ENCODE measurements at regions not wholly inside any gene's neighbourhood (a gene's known extent, or its start where the extent isn't known, plus 50 kb on each side); places are given as distances from the start of the nearest gene placed in this dataset.

DNA sequence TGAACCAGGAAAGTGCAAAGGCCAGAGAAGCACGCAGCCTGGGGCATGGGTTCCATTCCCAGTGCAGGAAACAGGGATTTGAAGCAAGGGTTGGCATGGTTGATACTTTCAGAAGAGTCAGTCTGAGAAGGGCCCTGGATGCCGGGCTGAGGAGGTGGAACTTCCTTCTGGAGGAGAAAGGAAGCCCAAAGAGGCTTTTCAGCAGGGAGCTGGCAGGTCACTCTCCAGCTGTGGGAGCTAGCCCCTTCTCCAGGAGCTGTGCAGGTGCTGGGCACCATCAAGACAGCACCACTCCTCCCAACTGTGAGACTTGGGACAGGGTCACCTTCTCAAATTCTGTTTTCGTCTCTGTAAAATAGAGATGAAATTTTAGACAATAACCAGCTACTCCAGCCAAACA lies 169.8 kb downstream of the ZNF248 start:
- no peaks in the 10 kb centered on the region for H3K9me2 ChIP-seq (ENCODE audit: insufficient read depth)
- H2AFZ ChIP-seq: no peak overlapping the region
- no peaks in the 10 kb centered on the region for H3K36me3 ChIP-seq (ENCODE audit: insufficient read depth)
- DNase-seq (ENCODE audit: low spot score) (no peak), ATAC-seq (no peak)
- Mint-ChIP-seq H3K9me3 (peaks cover 99% of the 10 kb centered on the region), H3K4me3 (no peak overlapping the region), H3K36me3 (ENCODE audit: low read depth) (peaks cover 31% of the 10 kb centered on the region), H3K4me1 (no peaks in the 10 kb centered on the region), H3K27ac (no peak overlapping the region), H3K27me3 (ENCODE audit: insufficient read depth, low read depth, poor library complexity) (peaks cover 10% of the 10 kb centered on the region)
- no peaks in the 10 kb centered on the region for H3F3A ChIP-seq (replicated peaks; ENCODE audit: low read depth)
- no peak overlapping the region for H3K4me2 ChIP-seq
- TF ChIP-seq ZNF462 (CRISPR knock-in tag; IDR thresholded peaks at IDR 0.05): no peak
- TF ChIP-seq EZH2 (IDR thresholded peaks at IDR 0.05; ENCODE audit: low read depth, unreplicated experiment): no peak
- no peaks in the 10 kb centered on the region for H3K27me3 ChIP-seq (ENCODE audit: insufficient read depth)
- H4K20me1 ChIP-seq (replicated peaks; ENCODE audit: insufficient read depth): no peaks in the 10 kb centered on the region
- no peaks in the 10 kb centered on the region for H3K4me1 ChIP-seq (ENCODE audit: insufficient read depth)
- no peak overlapping the region for H3K27ac ChIP-seq (ENCODE audit: low read depth)
- no peaks in the 10 kb centered on the region for H3K79me2 ChIP-seq (replicated peaks; ENCODE audit: insufficient read depth)
- no peak overlapping the region for H3K4me3 ChIP-seq

- Histone ChIP-seq H3K4me2 (no peak overlapping the region), H3K27ac (ENCODE audit: low read depth) (no peak overlapping the region), H3K4me3 (no peak overlapping the region), H3K4me1 (ENCODE audit: insufficient read depth) (no peaks in the 10 kb centered on the region), H3K27me3 (ENCODE audit: insufficient read depth) (no peaks in the 10 kb centered on the region), H3K9me2 (ENCODE audit: insufficient read depth) (no peaks in the 10 kb centered on the region), H2AFZ (no peak overlapping the region), H3F3A (replicated peaks; ENCODE audit: low read depth) (no peaks in the 10 kb centered on the region), H3K79me2 (replicated peaks; ENCODE audit: insufficient read depth) (no peaks in the 10 kb centered on the region), H3K36me3 (ENCODE audit: insufficient read depth) (no peaks in the 10 kb centered on the region), H4K20me1 (replicated peaks; ENCODE audit: insufficient read depth) (no peaks in the 10 kb centered on the region)
- Mint-ChIP-seq H3K4me3 (no peak overlapping the region), H3K36me3 (ENCODE audit: low read depth) (peaks cover 39% of the 10 kb centered on the region), H3K4me1 (no peaks in the 10 kb centered on the region), H3K27me3 (ENCODE audit: insufficient read depth, low read depth, poor library complexity) (peaks cover 10% of the 10 kb centered on the region), H3K9me3 (peaks cover 100% of the 10 kb centered on the region), H3K27ac (no peak overlapping the region)
- ATAC-seq: no peak
- DNase-seq (ENCODE audit: low spot score): no peak
- TF ChIP-seq REST (IDR thresholded peaks at IDR 0.05; ENCODE audit: unreplicated experiment): no peak
- TF ChIP-seq STAT1 (IDR thresholded peaks at IDR 0.05; ENCODE audit: unreplicated experiment): no peak
- no peak for TF ChIP-seq POLR2AphosphoS5 (IDR thresholded peaks at IDR 0.05; ENCODE audit: low read depth)
- no peak for TF ChIP-seq ZNF114 (CRISPR knock-in tag; IDR thresholded peaks at IDR 0.05)
- TF ChIP-seq EZH2 (IDR thresholded peaks at IDR 0.05; ENCODE audit: low read depth, unreplicated experiment): no peak
Observed at GRCh38 chr10:37685741-37686683, 171.4 kb downstream of the ZNF248 start.
